Peyer's patch (tissue), 4 donors: ENCODE measurements at regions not wholly inside any gene's neighbourhood (a gene's known extent, or its start where the extent isn't known, plus 50 kb on each side); places are given as distances from the start of the nearest gene placed in this dataset.

Source experiments
- POLR2A ChIP-seq, 2 donors: fragments of 450-650 bp; IDR thresholded peaks; one replicate each; pipeline ENCODE4 v1.5.1; 2017; ENCODE audit warnings: antibody characterized with exemption in 2 of 2, mild to moderate bottlenecking in 2 of 2, moderate library complexity in 2 of 2
- TF ChIP-seq, protein P1 (sequence below), 6 experiments: fragments of 450-650 bp in 4 of 6; fragments of 200-600 bp in 2 of 6; sonication (generic) in 1 of 6; IDR thresholded peaks; one replicate each; pipeline ENCODE4 v1.5.1; 2017 to 2019; ENCODE audit warnings: antibody characterized with exemption in 6 of 6, mild to moderate bottlenecking in 3 of 6, moderate library complexity in 1 of 6

DNA sequence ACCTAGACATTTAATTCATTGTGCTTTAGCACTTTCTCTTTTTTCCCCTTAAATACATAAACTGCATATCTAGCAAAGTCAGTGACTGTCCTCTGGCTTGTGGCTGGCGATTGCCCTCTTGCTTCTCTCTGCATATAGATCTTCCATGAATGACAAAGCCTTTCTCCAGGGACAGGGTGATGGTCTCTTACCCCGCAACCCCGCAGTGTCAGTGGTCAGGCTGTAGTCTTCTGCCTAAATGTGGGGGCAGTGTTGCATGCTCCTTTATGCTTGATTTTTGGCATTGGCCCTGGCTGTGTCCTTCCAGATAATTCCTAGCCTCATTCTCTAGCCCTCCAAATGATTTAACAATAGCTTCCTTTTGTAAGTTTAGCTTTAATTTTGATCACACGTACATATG, 407.8 kb downstream of the GABRB3 start:
- TF ChIP-seq, protein P1, sequence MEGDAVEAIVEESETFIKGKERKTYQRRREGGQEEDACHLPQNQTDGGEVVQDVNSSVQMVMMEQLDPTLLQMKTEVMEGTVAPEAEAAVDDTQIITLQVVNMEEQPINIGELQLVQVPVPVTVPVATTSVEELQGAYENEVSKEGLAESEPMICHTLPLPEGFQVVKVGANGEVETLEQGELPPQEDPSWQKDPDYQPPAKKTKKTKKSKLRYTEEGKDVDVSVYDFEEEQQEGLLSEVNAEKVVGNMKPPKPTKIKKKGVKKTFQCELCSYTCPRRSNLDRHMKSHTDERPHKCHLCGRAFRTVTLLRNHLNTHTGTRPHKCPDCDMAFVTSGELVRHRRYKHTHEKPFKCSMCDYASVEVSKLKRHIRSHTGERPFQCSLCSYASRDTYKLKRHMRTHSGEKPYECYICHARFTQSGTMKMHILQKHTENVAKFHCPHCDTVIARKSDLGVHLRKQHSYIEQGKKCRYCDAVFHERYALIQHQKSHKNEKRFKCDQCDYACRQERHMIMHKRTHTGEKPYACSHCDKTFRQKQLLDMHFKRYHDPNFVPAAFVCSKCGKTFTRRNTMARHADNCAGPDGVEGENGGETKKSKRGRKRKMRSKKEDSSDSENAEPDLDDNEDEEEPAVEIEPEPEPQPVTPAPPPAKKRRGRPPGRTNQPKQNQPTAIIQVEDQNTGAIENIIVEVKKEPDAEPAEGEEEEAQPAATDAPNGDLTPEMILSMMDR (IDR thresholded peaks at IDR 0.05) = no peak
- no peak for TF ChIP-seq POLR2A (IDR thresholded peaks at IDR 0.05)
